ENCODE measurements at regions not wholly inside any gene's neighbourhood (a gene's known extent, or its start where the extent isn't known, plus 50 kb on each side); places are given as distances from the start of the nearest gene placed in this dataset.

GRCh38 chr9:75570538-75570937 is 319.9 kb upstream of the PCSK5 start:
- H3K27me3 ChIP-seq (ENCODE audit: control insufficient read depth in 4 of 4, insufficient read depth in 4 of 4, low read length in 3 of 4): no peaks in the 10 kb centered on the region
- no peak for DNase-seq (ENCODE audit: low spot score)
- WGBS: 68% methylated on average over 2 of the region's 2 CpGs
- H3K9ac ChIP-seq (ENCODE audit: low read depth in 1 of 2, low read length in 2 of 2): no peak overlapping the region
- no peak for TF ChIP-seq MAX (IDR thresholded peaks at IDR 0.05)
- no peak for TF ChIP-seq REST (IDR thresholded peaks at IDR 0.05)
- no peak for TF ChIP-seq SP1 (IDR thresholded peaks at IDR 0.05)
- no peak for TF ChIP-seq NR2F2 (IDR thresholded peaks at IDR 0.05)
- no peak for TF ChIP-seq YY1 (IDR thresholded peaks at IDR 0.05)
- TF ChIP-seq FOXA1 (IDR thresholded peaks at IDR 0.05): no peak
- no peak for TF ChIP-seq ZBTB33 (IDR thresholded peaks at IDR 0.05)
- no peak for TF ChIP-seq GABPA (IDR thresholded peaks at IDR 0.05 in 1 of 2, conservative IDR thresholded peaks at IDR 0.05 in 1 of 2)
- TF ChIP-seq HNF4G (IDR thresholded peaks at IDR 0.05): no peak
- TF ChIP-seq EGR1 (IDR thresholded peaks at IDR 0.05; ENCODE audit: low read depth in 2 of 2): no peak
- TF ChIP-seq ATF3 (IDR thresholded peaks at IDR 0.05): no peak
- TF ChIP-seq RAD21 (IDR thresholded peaks at IDR 0.05): no peak
- TF ChIP-seq JUND (IDR thresholded peaks at IDR 0.05): no peak
- TF ChIP-seq TAF1 (conservative IDR thresholded peaks at IDR 0.05): no peak
- peaks cover 0 to 8% (median 5%) of the 10 kb centered on the region in 4 donors for H3K4me1 ChIP-seq (ENCODE audit: control insufficient read depth in 4 of 4, insufficient read depth in 4 of 4, low read length in 3 of 4)
- H3K9me3 ChIP-seq (ENCODE audit: control insufficient read depth in 4 of 4, low read length in 3 of 4): peaks cover 0 to 3% (median 0%) of the 10 kb centered on the region in 4 donors
- no peaks in the 10 kb centered on the region for H3K36me3 ChIP-seq (ENCODE audit: control insufficient read depth in 4 of 4, insufficient read depth in 3 of 4, low read depth in 1 of 4, low read length in 3 of 4)
- no peak overlapping the region for H3K4me3 ChIP-seq (ENCODE audit: low read depth in 1 of 3, low read length in 3 of 3)
- no peak overlapping the region for H3K27ac ChIP-seq (ENCODE audit: low read depth in 1 of 2, low read length in 2 of 2)

- Histone ChIP-seq H3K36me3 (ENCODE audit: control insufficient read depth in 4 of 4, insufficient read depth in 3 of 4, low read depth in 1 of 4, low read length in 3 of 4) (no peaks in the 10 kb centered on the region), H3K4me3 (ENCODE audit: low read depth in 1 of 3, low read length in 3 of 3) (no peak overlapping the region), H3K9me3 (ENCODE audit: control insufficient read depth in 4 of 4, low read length in 3 of 4) (no peaks in the 10 kb centered on the region), H3K27ac (ENCODE audit: low read depth in 1 of 2, low read length in 2 of 2) (no peak overlapping the region), H3K9ac (ENCODE audit: low read depth in 1 of 2, low read length in 2 of 2) (no peak overlapping the region), H3K4me1 (ENCODE audit: control insufficient read depth in 4 of 4, insufficient read depth in 4 of 4, low read length in 3 of 4) (no peaks in the 10 kb centered on the region), H3K27me3 (ENCODE audit: control insufficient read depth in 4 of 4, insufficient read depth in 4 of 4, low read length in 3 of 4) (no peaks in the 10 kb centered on the region)
- no peak for DNase-seq (ENCODE audit: low spot score)
- 88% methylated on average over 1 of the region's 1 CpG for WGBS
- TF ChIP-seq HNF4A (conservative IDR thresholded peaks at IDR 0.05) (no peak), FOXA1 (IDR thresholded peaks at IDR 0.05) (no peak), JUND (IDR thresholded peaks at IDR 0.05) (no peak), SP1 (IDR thresholded peaks at IDR 0.05) (no peak), EGR1 (IDR thresholded peaks at IDR 0.05; ENCODE audit: low read depth in 2 of 2) (no peak), CTCF (IDR thresholded peaks at IDR 0.05; ENCODE audit: low read depth, low read length, missing input control) (no peak), FOXA2 (IDR thresholded peaks at IDR 0.05) (no peak), ZBTB33 (IDR thresholded peaks at IDR 0.05) (no peak), ATF3 (IDR thresholded peaks at IDR 0.05) (no peak), YY1 (IDR thresholded peaks at IDR 0.05) (no peak), TAF1 (conservative IDR thresholded peaks at IDR 0.05) (no peak), HNF4G (IDR thresholded peaks at IDR 0.05) (no peak)
Observed at GRCh38 chr9:75574569-75574968, 315.9 kb upstream of the PCSK5 start.

Data from liver (tissue), 8 donors.